HG03139 (cell line): ENCODE measurements at regions not wholly inside any gene's neighbourhood (a gene's known extent, or its start where the extent isn't known, plus 50 kb on each side); places are given as distances from the start of the nearest gene placed in this dataset.
"Not testable (repeated sequence)": the region's sequence is repeated elsewhere in the genome, so short reads cannot be mapped to it uniquely, and the experiment has no call there.

ENCODE experiments used
- ATAC-seq: cut with Tn5 transposase; IDR thresholded peaks from one replicate; pipeline ENCODE4 v1.9.1; 2021; ENCODE audit not compliant: unreplicated experiment

DNA sequence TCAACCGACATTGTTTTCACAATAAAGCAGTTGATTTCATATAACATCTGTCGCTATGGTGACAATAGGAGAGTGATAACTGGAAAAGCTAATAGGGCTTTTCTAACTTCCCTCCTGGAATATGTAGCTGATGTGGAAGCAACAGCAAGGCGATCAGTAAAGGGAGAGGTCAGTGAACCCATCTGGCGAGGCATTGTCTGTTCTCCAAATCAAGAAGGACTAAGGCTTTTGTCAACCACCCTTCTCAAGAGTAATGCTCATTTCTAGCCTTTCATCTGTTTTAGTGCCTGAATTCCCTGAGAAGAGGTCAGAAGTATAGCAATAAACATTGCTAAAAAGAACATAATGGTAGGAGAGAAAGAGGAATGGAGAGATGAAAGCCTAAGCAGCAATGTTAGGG, 201.3 kb downstream of the AKAP7 start:
- ATAC-seq = no peak

DNA sequence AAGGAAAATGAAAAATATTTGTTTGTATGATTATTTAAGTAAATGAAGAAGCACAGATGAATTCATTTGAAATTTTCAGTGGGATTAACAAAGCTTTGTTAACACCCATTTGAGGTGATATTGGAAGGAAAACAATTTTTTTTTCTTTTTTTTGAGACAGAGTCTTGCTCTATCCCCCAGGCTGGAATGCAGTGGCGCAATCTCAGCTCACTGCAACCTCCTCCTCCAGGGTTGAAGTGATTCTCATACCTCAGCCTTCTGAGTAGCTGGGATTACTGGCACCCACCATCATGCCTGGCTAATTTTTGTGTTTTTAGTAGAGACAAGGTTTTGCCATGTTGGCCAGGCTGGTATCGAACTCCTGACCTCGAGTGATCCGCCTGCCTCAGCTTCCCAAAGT, 211.6 kb downstream of the AKAP7 start:
- not testable (repeated sequence) for ATAC-seq

DNA sequence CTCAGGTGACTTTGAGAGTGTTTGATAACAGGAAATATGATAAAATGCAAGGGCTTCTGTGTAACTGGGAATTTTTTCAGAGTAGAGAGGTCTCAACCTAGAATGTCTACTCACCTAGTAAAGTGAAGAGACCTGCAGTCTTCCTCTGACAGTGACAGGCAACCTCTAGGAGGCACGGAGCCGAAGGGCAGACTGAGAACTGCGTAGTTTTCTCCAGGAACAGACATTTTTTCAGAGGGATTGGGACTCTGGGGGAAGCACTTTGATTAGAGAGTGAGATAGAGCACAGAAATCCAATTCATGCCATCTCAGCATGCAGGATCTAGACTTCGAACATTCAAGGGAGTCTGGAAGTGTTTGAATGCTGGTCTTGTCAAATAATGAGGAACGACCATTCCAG, 213.3 kb downstream of the AKAP7 start:
- ATAC-seq = no peak

DNA sequence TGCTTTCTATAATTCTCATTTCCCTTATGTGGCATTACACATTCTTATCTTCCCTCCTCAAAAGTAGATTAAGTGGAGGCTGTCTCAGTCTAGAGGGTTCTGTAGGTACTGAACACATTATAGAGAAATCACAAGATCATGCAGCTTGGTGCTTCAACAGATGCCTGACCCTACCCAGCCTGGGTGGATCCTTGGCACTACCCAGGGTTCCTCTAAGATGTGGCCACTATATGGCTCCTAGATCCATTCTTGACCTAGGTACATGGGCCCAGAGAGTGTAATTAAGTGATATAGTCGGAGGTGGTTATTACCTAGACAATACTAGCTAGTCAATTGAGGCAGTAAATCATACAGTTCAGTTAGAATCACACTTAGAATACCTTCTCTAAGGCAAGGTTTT, 213.9 kb downstream of the AKAP7 start:
- ATAC-seq = no peak

DNA sequence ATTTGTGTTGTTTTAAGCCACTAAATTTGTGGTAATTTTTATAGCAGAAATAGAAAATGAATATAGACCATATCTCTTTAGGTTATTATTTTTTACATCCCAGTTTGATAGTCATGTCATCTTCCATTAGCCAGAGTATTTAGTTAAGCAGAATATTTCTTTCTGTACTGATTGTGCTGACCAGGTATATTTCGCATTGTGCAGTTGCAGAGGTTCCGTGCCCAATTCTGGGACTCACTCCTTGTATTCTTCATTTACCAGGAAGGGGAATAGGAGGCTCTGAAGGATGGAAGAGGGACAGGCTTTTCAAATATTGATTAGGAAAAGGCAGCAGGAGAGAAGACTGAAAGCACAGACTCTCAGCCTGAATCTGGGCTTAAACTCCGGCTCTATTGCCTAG, 217.8 kb downstream of the AKAP7 start:
- ATAC-seq = no peak

DNA sequence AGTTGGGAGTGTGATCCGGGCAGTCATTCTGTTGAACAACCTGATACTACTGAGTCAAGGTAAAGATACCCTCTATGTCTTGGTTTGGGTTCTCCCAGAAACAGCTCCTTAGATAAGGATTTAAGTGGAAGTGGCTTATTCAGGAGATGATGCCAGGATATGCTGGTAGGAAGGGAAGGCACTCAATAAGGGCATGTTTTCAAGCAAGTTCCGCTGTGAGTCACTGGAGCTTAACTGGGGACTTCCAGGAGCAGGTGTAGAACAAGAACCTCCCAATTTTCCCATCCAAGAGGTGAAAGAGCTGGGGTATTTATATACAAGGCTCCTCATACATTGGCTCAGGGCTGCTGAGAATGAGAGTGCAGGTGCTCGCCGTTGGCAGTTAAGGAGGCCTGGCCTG, 218.6 kb downstream of the AKAP7 start:
- ATAC-seq = no peak

DNA sequence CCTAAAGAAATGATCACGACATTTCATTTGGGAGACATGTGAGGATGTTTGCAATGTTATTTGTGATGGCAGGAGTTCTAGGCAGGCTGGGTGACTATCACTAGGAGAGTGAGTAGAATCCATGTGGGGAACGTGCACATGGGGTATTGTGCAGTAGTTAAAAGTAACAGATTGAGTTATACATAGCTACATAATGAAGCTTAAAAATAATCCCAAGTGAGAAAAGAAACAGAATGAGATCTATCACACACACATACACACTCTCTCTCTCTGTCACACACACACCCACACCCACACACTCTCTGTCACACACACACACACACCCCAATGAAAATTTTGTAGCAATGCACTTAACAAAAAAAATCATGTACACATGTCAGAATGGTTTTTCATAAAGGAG, 218.7 kb upstream of the ARG1 start:
- ATAC-seq = no peak

DNA sequence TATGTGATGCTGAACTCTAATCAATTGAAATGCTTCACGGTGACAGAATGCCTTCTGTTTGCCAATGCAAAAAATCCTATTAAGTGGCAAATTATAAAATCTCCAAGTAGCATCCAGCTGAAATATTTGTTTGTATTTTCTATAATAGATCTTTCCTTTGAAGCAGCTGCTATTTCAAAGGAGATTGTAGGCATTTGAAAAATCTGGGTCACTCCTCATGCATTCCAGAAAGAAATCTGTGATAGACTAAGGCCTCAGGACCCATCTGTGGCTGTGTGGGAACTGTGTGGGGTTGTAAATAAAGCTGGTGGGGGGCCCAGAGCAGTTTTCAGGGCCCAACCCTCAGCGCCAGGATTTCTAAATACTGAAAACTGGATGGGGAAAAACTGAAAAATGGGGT, 216.9 kb upstream of the ARG1 start:
- no peak for ATAC-seq

DNA sequence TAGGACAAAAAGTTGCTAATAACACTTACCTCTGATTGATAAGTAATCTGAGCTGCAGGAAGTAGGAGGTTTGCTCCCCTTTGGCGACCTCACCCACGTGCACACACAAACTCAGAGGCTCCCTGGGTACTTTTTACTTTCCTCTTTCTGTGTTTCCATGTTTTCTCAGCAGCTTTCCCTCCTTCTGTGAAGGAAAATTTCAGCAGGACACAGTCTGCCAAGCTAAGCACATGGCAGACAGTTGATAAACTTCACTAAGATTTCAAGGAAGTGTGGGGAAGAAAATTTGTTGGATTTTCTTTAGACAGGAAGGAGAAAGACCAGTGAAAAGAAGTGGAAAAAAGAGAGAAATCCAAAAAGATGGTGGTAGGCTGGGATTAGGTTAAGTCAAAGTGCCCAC, 215.5 kb upstream of the ARG1 start:
- ATAC-seq = no peak

DNA sequence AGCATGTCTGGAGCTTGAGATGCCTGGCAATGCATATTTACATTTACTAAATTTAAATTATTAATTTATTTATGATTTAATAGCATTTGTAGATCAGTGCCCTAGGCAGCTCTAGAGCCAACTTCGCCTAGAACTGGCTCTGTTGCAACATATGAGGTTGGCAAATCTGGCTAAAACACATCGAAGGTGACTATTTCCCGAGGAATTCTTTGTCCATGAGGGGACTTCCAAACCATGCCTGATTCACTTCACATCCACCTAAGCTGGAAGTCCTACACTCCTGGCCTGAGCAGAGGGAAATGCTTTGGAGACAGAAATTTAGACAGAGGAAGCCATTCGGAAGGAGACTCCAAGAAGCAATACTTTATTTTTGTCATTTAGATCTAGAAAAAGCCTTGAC, 211.0 kb upstream of the ARG1 start:
- ATAC-seq = no peak

DNA sequence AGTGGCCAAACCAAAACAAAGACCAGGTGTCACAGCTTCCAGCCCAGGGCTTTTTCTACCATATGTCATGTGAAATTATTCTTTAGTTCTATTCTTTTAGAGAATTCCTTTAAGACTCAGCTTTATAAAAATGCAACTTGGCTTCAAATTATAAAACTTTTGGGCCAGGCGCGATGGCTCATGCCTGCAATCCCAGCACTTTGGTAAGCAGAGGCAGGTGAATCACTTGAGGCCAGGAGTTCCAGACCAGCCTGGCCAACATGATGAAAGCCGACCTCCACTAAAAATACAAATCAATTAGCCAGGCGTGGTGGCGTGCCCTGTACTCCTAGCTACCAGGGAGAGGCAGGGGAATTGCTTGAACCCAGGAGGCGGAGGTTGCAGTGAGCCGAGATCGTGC, 210.3 kb upstream of the ARG1 start:
- no peak for ATAC-seq

DNA sequence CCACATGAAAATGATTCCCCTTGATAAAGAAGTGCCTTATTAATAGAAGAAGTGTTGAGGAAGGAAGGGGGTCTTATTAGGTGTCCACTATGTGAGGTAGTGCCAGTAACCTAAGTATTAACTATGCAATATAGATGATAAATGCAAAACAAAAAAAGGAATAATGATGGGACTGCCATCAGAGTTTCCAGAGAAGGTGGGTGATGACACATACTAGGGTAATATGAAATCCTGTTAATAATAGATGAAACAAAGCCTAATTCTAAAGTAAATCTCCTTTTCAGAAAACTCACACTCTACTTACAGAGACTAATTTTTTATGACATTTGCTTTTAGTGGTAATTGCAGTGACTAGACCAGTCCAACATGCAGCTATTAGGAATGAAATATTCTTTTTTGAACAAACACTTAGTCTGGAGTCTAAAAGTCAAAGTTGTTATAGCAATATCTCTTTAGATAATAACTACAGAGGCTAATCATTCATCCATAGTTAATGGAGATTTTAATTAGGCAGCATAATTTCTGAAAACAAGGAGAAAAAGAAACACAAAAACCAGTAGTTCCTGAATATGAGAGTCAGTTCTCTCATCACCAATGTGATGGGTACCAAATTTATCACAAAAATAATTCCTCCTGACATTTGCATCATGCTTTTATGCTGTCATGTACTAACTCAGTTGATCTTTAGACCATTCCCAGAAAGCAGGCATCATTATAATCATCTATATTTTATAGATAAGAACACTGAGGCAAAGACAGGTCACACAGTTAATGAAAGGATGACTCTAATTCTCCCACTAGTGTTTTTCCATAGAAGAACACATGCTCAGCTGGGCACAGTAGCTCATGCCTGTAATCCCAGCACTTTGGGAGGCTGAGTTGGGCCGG, 208.8 kb upstream of the ARG1 start:
- ATAC-seq = no peak

DNA sequence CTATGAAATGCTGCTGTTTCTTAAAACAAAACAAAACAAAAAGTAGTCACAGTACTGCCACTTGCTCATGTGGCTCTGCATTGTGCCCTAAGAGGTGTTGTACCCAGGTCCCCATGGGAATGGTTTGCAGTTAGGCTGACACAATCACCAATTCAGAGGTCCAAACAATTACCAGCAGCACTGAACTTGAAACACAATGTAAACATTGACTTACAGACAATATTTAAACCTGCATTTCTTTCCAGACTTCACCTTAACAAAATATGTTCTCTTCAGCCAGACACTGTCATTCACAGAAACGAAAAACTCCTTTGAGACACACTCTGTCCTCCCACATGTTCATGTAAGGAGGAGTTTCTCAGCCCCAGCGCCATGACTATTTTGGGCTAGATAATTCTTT, 206.8 kb upstream of the ARG1 start:
- no peak for ATAC-seq

DNA sequence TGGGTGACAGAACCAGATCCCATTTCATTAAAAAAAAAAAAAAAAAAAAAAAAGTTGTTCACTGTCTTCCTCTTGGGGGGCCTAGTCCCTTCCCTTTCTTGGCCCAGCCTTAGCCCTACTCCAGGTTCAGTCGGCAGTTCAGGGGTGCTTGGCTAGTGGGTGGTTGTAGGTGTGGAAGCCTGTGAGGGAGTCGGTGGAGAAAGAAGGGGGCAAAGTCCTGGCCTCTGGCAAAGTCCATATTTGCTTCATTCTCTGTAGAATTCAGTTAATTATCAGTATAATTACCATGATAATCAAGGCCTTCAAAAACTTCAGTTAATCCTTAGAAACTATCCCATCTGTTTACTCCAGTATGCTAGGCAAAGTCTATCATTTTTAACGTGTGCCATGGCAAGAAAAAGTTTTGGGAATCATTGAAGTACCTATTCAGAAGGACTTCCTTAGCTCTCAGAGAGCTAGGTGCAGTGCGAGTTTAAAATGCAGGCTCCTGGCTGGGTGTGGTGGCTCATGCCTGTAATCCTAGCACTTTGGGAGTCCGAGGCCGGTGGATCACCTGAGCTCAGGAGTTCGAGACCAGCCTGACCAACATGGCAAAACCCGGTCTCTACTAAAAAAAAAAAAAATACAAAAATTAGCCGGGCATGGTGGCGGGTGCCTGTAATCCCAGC, 205.7 kb upstream of the ARG1 start:
- no peak for ATAC-seq

DNA sequence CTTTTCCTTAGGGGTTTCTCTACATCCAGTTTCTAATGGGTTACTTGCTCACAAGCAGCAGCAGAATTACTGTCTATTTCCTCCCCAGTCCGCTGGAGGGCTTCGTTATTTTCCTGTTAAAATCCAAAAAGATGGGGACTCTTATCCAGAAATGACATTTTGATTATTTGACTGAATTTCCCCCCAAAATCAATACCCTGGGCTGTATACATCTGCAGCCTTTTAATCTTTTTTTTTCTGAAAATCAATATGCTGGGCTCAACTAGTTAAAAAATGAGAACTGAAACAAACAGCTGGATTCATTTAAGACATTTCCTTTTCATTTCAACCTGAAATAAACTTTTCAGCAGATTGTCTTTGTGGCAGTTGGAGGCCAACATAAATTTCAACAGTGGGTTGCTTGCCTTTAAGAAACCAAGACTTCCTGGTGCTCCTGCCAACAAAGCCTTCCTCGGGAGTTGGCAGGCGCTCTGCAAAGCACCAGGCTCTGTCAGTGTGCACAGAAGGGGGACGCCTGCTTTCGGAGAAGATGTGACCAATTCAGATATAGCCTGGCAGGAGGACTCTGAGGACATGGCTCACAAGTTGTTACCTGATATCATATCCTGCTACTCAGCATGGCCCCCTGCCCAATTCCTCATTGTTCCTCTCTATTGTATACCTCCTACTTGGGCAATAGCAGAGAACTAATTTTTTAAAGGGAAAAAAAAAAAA, 204.7 kb upstream of the ARG1 start:
- ATAC-seq = peak; percentile 71

DNA sequence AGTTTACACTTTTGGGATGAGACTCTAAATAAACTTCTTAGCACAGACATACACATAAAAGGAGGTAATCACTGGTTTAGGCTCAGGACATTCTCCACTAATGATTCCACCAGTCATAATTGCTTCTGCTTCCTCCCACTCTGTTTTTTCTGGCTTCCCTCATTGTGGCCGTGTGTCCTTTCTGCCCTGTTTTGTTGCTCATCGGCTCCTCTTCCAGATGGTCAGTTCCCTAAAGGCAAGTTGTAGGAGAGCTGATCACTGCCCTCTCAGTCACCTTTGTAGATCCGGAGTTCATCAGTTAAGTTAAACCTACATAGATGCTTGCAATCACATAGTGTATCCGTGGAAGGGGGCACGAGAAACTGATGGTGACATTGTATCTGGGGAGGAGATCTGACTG, 200.5 kb upstream of the ARG1 start:
- no peak for ATAC-seq

DNA sequence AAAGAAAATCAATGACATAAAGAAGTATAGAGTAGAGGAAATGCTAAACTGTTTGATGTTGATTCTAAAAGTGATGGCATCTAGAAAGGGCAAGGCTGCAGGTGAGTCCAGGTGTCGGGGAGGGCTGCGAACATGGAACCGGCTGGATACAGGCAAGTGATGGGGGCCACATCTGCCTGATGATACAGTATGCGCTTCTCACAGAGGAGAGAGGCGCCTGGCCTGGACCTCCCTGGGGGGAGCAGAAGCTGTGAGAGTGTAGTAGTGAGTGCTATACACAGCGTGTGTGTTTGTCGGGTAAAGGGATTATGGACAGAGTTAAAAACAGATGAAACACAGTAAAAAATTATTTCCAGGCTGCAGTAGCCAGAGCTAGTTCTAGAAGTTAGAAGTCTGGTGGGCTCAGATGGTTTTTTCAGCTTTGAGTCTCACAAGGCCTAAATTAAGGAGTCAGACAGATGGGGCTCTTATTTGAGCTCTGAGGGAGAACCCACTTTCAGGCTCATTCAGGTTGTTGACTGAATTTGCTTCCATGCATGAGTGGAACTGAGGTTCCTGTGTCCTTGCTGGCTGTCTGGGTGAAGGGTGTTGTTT, 195.8 kb upstream of the ARG1 start:
- ATAC-seq = no peak

DNA sequence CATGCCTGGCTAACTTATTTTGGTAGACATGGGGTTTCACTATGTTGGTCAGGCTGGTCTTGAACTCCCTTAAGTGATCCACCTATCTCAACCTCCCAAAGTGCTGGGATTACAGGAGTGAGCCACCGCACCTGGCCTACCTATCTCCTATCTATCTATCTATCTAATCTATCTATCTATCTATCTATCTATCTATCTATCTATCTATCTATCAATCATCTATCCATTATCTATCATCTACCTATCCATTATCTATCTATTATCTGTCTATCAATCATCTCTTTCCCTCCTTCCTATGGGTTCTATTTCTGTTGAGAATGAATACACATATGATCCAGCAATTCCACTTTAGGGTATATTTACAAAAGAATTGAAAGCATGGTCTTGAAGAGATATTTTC, 194.2 kb upstream of the ARG1 start:
- no peak for ATAC-seq

DNA sequence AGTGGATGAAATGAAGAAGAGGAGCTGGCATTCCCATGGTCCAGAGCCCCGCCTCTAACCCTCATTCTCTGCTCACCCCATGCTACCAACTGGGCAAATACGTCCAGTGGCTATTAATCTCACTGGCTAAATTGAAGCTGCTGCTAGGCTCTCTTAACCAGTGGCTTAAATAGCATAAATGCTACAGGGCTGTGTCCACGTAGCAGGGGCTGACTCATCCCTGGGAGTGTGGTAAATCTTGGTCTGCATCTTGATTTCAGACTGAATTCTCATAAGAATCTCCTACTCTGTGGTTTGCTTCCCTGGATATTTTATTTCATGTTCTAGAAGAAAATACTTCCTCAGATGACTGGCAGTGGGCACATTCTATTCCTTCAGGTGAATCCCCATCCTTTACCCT, 193.1 kb upstream of the ARG1 start:
- ATAC-seq = no peak

DNA sequence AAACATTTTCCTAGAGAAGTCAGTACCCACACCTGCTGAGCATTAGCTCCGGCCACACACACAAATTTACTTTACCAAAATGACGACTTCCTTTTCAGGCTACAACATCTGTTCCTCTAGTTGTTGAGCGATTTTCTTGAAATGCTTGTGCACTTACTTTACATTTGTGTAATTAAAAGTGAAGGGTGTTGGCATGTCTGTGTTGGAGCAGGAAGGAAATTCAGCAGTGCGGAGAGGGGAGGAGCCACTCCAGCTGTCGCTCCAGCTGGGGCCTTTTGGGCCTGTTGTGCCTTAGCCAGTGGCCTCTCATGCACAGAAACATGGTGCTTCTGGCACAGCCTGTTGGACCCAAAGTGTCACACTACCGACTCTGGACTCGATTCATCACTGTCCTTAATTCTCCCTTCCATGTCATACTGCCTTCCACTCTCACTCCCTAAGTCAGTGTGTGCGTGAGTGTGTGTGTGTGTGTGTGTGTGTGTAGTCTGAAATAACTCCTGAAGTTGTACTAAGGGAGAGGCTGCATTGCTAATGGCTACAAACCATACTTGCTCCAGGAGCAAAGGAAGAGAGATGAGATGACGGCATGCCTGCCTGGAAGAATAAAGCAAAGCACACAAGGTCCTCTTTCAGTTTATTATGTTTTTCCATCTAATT, 191.8 kb upstream of the ARG1 start:
- no peak for ATAC-seq

DNA sequence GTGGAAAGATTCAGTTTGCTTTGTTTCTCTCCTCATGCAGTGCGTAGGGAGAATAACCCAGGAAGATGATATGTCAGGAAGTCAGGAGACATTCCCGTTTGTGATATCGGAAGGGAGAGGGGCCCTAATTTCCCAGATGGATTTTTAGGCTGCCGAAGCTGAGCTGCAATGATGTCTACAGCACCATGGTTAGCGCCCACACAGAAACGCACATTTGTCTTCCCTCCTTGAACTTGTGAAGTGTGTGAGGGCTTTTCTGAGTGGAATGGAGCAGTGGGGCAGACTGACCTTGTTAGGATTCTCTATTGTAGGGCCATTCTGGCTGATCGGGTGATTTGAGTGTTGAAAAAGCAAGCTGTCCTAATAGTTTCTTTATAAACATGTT, 191.3 kb upstream of the ARG1 start:
- ATAC-seq = no peak
